HUES48 (cell line): ENCODE measurements at regions not wholly inside any gene's neighbourhood (a gene's known extent, or its start where the extent isn't known, plus 50 kb on each side); places are given as distances from the start of the nearest gene placed in this dataset.
"Not testable (repeated sequence)": the region's sequence is repeated elsewhere in the genome, so short reads cannot be mapped to it uniquely, and the experiment has no call there.

Experiments
- H3K27ac ChIP-seq: one replicate; pipeline ENCODE4 v1.7.0; 2013; ENCODE audit warnings: low read depth, low read length, inconsistent platforms
- H3K27me3 ChIP-seq: 2 replicates; pipeline ENCODE4 v1.6.1; 2013; ENCODE audit warnings: mild to moderate bottlenecking, low read length; ENCODE audit not compliant: control insufficient read depth, insufficient read depth
- H3K36me3 ChIP-seq: 2 replicates; pipeline ENCODE4 v1.6.1; 2013; ENCODE audit warnings: low read length; ENCODE audit not compliant: control insufficient read depth, insufficient read depth
- H3K4me1 ChIP-seq: 2 replicates; pipeline ENCODE4 v1.6.1; 2013; ENCODE audit warnings: mild to moderate bottlenecking, low read length; ENCODE audit not compliant: control insufficient read depth, insufficient read depth
- H3K4me3 ChIP-seq: 2 replicates; pipeline ENCODE4 v1.5.1; 2013; ENCODE audit warnings: mild to moderate bottlenecking, low read depth, low read length
- H3K9ac ChIP-seq: 2 replicates; pipeline ENCODE4 v1.6.1; 2013; ENCODE audit warnings: mild to moderate bottlenecking, low read depth, low read length, moderate library complexity
- H3K9me3 ChIP-seq: 2 replicates; pipeline ENCODE4 v1.6.1; 2013; ENCODE audit warnings: low read length; ENCODE audit not compliant: control insufficient read depth, insufficient read depth

DNA sequence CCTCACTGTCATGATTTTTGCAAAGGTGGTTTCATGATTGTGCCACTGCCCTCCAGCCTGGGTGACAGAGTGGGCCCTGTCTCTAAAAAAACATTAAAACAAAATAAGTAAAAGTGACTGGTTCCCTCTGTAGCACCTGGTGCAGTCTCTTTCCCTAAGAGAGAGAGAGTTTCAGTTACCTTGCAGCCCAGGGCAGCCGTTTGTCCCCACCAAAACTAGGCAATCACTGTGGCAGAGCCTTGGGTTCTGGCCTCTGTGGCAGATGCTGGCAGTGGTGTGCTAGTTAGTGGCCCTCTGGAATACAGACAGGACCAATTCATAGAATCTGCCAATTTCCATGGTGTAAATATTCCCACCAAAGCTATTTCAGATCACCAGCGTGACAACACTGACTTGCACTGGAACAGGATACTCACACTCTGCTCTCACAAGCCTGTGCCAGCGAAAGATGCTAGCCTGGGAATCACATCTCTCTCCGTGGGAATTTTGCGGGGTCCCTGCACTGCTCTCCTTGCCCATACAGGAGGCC, 108.7 kb downstream of the TLR5 start:
- Histone ChIP-seq H3K9ac (no peak overlapping the region), H3K4me3 (no peak overlapping the region), H3K27ac (no peak overlapping the region), H3K27me3 (no peaks in the 10 kb centered on the region), H3K4me1 (peaks cover 49% of the 10 kb centered on the region), H3K36me3 (peaks cover 7% of the 10 kb centered on the region; the same call in 1 of the 2 replicates), H3K9me3 (no peaks in the 10 kb centered on the region)

DNA sequence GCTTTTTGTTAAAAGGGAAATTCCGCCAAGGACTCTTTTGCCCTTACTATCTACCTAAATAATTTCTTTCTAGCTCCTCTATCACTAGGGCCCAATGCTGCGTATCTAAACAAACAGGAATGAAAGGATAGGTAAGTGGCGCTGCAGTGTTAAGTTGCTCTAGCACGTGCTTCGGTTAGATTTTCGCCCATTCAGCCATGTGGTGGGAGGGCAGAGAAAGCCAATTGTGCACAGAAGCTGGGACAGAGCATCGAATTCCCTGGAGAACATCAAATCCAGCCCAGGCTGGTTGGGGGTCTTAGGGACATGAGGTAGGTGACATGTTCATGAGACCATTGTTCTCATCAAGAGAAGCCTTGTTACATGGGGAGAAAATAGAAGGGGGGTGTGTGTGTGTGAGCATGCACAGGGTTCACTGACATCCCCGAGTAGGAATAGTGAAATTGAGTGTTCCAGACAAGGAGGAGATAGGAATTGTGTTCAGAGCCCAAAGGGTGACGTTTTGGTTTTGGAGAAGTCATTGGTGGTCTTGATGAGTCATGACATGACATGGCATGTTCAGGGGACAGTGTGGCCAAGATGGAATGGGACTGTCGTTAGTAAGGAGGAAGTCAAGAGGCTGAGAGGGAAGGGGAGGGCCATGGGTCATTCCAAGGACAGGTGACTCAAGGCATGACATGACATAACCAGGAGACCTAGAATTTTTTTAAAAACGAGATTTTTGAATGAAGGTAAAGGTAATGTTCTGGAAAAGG, 107.1 kb downstream of the TLR5 start:
- Histone ChIP-seq H3K4me1 (peaks cover 41% of the 10 kb centered on the region), H3K9me3 (no peaks in the 10 kb centered on the region), H3K27ac (no peak overlapping the region), H3K36me3 (peaks cover 7% of the 10 kb centered on the region; the same call in 1 of the 2 replicates), H3K4me3 (no peak overlapping the region), H3K27me3 (no peaks in the 10 kb centered on the region), H3K9ac (no peak overlapping the region)

DNA sequence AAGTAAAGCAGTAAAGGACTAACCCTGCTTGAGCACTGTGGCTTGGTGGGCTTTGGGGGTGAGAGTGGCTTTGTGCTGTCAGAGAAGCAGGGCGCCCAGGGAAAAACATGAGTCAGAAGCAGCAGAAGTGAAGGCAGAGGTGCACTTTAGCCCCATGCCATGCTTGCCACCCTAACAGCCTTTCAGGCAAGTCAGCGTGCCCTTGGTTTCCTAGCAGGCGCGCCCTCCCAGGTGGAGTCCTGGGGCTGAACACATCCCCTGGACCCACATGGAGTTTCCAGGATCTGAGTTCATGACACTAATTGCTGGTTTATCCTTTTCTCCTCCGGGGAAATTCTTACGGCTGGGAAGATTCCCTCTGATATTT, 106.6 kb downstream of the TLR5 start:
- H3K36me3 ChIP-seq: peaks cover 7% of the 10 kb centered on the region; the same call in 1 of the 2 replicates

DNA sequence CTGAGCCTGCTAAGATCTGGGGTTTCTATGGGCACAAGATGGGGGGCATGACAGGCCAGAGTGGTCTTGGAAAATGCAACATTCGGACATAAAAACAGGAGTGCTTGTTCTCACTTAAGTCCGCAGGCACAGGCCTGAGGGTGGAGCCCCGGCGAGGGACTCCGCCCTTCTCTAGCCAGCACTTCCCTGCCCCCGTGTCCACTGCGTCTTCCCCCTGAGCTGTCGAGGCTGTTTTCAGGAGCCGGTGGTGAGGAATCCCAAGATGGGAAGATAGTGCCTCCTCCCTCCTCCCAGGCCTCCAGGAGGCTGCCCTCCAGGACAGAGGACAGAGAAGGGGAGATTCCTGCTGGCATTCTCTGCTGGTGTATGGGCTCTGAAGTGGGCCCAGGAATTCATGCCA, 105.2 kb downstream of the TLR5 start:
- no peak overlapping the region for H3K27ac ChIP-seq
- peaks cover 34% of the 10 kb centered on the region for H3K4me1 ChIP-seq

More for the DNA sequence above, 106.6 kb downstream of the TLR5 start:
- no peak overlapping the region for H3K9ac ChIP-seq
- no peaks in the 10 kb centered on the region for H3K9me3 ChIP-seq
- no peak overlapping the region for H3K4me3 ChIP-seq
- H3K27ac ChIP-seq: no peak overlapping the region
- peaks cover 41% of the 10 kb centered on the region for H3K4me1 ChIP-seq
- H3K27me3 ChIP-seq: no peaks in the 10 kb centered on the region

DNA sequence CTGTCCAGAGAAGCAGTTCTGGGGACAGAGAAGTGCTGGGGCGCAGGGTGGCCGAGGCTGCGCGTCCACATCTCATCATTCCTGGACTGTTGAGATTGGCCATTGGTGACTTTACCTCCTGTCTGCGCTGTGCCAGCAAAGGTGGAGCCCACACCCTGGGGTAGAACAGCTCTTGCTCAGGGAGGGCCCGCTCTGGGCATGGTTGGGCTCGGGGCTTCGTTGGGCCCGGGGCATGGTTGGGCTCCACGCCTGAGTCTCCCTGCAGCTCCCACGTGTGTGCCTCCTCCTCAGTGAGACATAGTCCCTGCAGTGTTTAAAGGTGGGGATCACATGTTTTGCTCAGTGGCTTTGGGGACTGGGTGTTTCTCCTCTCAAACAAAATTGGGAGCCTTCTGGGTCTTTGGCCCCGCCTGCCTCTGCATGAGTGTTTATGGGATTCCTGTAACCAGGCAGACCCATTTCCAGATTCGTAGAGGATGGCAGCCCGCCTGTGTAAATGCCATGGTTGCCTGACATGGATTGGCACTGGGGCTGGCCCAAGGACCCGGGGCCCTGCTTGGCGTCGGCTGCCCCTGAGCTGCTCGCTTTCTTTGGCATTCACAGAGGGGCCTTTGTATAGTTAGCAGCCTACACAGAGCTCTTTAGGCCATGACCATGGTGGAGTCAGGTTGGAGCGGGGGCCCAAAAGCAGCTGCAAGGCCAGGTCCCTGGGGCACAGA, 104.6 kb downstream of the TLR5 start:
- H3K4me1 ChIP-seq: peaks cover 28% of the 10 kb centered on the region

More for the DNA sequence above, 105.2 kb downstream of the TLR5 start:
- H3K4me3 ChIP-seq: no peak overlapping the region
- no peaks in the 10 kb centered on the region; the same call in 1 of the 2 replicates for H3K36me3 ChIP-seq
- H3K9ac ChIP-seq: no peak overlapping the region
- no peaks in the 10 kb centered on the region for H3K9me3 ChIP-seq
- no peaks in the 10 kb centered on the region for H3K27me3 ChIP-seq

DNA sequence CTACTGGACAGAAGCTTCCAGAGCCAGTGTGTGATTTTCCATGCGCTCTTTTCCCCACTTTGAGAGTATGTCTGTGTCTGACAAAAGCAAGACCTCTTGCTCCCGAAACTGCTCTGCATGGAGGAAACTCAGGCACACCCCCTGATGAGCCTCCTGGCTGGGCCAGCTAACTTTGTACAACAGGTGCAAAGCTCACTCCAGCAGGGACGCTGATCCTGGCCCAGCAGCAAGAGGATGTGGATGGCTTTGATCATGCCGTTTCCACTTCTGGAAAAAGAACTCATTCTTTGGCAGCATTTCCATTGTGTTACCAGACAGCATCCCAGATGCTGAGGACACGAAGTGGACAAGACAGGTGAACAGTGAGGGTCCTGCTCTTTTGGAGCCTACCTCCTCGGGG, 103.1 kb downstream of the TLR5 start:
- Histone ChIP-seq H3K4me3 (no peak overlapping the region), H3K9ac (no peak overlapping the region), H3K9me3 (no peaks in the 10 kb centered on the region), H3K4me1 (peaks cover 18% of the 10 kb centered on the region), H3K27me3 (no peaks in the 10 kb centered on the region), H3K27ac (no peak overlapping the region), H3K36me3 (no peaks in the 10 kb centered on the region; the same call in 1 of the 2 replicates)

More for the DNA sequence above, 104.6 kb downstream of the TLR5 start:
- no peak overlapping the region for H3K4me3 ChIP-seq
- no peaks in the 10 kb centered on the region for H3K27me3 ChIP-seq
- no peak overlapping the region for H3K27ac ChIP-seq
- no peaks in the 10 kb centered on the region; the same call in 1 of the 2 replicates for H3K36me3 ChIP-seq
- H3K9me3 ChIP-seq: no peaks in the 10 kb centered on the region
- no peak overlapping the region for H3K9ac ChIP-seq

DNA sequence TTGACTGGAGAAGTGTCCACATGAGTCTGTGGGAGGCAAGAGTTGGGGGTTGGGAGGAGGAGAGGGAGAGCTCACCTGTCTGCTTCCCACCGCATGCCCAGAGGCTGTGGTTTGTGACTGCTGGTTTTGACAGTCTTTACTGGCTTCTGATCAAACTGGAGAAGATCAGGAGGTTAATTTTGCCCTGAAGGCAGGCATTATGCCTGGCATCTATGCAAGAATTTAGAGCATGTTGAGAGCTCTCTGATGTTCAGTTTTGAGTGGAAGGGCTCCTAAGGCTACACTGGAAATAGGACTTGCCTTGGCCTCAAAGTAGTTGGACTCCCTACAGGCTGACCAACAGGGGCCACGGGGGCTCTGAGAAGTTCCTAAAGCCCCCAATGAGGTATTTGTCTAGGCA, 101.6 kb downstream of the TLR5 start:
- no peaks in the 10 kb centered on the region for H3K27me3 ChIP-seq
- no peak overlapping the region for H3K27ac ChIP-seq
- H3K9me3 ChIP-seq: no peaks in the 10 kb centered on the region
- no peak overlapping the region for H3K4me3 ChIP-seq
- H3K36me3 ChIP-seq: no peaks in the 10 kb centered on the region
- H3K9ac ChIP-seq: no peak overlapping the region
- H3K4me1 ChIP-seq: peaks cover 14% of the 10 kb centered on the region; the same call in 1 of the 2 replicates

DNA sequence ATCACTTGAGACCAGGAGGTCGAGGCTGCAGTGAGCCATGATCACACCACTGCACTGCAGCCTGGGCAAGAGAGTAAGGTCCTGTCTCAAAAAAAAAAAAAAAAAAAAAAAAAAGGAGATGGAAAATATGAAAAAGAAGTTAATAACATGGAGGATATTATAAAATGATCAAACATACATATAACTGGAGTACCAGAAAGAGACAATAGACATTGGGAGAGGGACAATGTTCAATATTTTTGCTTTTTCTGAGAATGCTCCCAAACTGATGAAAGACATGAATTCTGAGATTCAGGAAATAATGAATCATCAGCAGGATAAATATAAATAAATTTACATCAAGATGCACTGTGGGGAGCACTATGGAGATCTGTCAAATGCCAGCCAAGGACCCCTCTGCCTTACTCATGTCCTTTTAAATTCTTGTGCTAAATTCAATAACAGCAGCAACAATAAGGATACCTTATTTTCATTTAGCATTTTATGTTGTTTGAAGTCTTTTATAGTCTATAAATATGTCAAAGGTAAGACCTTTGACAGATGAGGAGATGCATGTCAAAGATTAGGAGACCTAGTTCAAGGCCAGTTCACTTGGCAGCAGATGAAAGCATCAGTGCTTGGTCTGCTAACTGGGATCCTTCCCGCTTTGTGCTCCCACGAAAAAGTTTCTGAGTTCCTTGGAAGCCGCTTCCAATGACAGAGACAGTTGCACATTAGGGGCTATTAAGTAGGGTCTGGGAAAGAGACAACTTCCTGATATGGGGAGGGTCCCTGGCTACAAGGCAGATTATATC, 97.7 kb downstream of the TLR5 start:
- H3K36me3 ChIP-seq: peaks cover 5% of the 10 kb centered on the region; the same call in 1 of the 2 replicates
- H3K9me3 ChIP-seq: 0 out of 2 replicates have a peak, but pooled peaks cover 3% of the 10 kb centered on the region
- H3K27ac ChIP-seq: no peak overlapping the region
- H3K27me3 ChIP-seq: no peaks in the 10 kb centered on the region
- H3K4me3 ChIP-seq: no peak overlapping the region
- H3K4me1 ChIP-seq: peaks cover 11% of the 10 kb centered on the region; the same call in 1 of the 2 replicates
- no peak overlapping the region for H3K9ac ChIP-seq

DNA sequence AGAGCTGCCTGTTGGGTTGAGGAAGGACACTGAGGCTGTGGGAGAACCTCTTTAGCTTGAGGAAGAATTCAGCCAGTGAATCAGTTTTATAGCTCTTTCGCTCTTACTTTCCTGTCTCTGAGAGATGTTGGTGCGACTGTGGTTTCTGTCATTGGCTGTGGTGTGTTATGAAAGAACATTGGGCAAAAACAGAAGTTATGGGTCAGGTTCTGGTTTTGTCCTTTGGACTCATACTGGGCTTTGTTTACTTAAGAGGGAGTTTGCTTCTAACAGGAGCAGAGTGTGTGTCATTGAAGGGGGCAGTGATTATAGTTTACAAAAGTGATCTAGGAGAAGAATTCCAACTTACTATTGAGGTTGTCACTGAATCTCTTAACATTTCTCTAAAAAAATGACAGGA, 97.0 kb downstream of the TLR5 start:
- Histone ChIP-seq H3K4me3 (no peak overlapping the region), H3K4me1 (peaks cover 9% of the 10 kb centered on the region; the same call in 1 of the 2 replicates), H3K36me3 (peaks cover 5% of the 10 kb centered on the region; the same call in 1 of the 2 replicates), H3K9ac (no peak overlapping the region), H3K27ac (no peak overlapping the region), H3K9me3 (0 out of 2 replicates have a peak, but pooled peaks cover 3% of the 10 kb centered on the region), H3K27me3 (no peaks in the 10 kb centered on the region)

DNA sequence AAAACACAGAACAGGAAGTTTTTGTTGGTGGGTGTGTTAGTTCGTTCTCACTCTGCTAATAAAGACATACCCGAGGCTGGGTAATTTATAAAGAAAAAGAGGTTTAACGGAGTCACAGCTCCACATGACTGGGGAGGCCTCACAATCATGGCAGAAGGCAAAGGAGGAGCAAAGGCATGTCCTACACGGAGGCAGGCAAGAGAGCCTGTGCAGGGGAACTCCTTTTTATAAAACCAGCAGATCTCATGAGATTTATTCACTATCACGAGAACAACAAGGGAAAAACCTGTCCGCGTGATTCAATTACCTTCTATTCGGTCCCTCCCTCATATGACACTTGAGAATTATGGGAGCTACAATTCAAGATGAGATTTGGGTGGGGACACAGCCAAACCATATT, 96.6 kb downstream of the TLR5 start:
- not testable (repeated sequence) for H3K9ac ChIP-seq, H3K27ac ChIP-seq, H3K9me3 ChIP-seq, H3K4me3 ChIP-seq, H3K36me3 ChIP-seq, H3K27me3 ChIP-seq, H3K4me1 ChIP-seq
